GM19328 (cell line): ENCODE measurements at regions not wholly inside any gene's neighbourhood (a gene's known extent, or its start where the extent isn't known, plus 50 kb on each side); places are given as distances from the start of the nearest gene placed in this dataset.
"Not testable (repeated sequence)": the region's sequence is repeated elsewhere in the genome, so short reads cannot be mapped to it uniquely, and the experiment has no call there.

Experiments used
- ATAC-seq: cut with Tn5 transposase; IDR thresholded peaks from one replicate; pipeline ENCODE4 v1.9.1; 2021; ENCODE audit warnings: mild to moderate bottlenecking, moderate library complexity; ENCODE audit not compliant: unreplicated experiment

DNA sequence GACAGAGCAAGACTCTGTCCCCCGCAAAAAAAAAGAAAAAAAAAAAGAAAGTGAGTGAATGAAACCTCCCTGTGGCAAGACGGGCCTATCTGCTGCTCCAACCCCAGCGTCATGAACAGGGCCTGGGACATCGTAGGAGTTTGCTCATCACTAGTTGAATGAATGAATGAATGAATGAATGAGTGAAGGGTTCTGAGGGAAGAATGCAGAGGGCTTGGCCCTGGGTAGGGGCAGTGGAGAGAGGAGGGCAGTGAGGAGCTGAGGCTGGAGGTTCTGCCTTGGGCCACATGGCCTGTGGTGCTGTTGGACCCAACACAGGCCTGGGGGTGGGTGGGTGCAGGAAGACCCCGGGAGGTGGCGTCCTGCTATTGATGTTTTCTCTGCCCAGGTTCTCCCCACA is 125.5 kb upstream of the CIBAR2 start:
- ATAC-seq, result no peak

DNA sequence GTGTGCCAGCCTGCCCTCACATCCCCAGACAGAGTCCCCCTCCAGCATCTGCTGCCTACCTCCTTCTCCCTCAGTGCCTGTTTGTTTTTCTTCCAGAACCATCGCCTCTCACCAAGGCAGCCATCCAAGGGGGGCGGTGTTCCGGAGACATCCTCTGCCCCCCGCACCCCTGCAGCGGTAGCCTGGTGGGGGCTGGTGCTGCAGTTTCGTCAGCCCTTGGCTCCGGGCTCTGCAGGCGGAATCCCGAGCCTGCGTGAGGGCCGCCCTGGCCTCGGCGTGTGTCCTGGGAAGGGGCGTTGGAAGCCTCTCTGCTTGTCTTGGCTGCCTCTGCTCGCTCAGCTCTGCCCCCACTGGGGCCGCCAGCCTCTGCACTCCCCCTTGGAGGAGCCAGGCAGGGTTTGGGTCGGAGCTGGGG is 126.0 kb upstream of the CIBAR2 start:
- ATAC-seq, result no peak

GRCh38 chr16:85239239-85239638 is 127.0 kb upstream of the CIBAR2 start:
- no peak for ATAC-seq

- ATAC-seq, result no peak
These were observed 127.6 kb upstream of the CIBAR2 start for GRCh38 chr16:85239871-85240270.

GRCh38 chr16:85240982-85241924 is 129.0 kb upstream of the CIBAR2 start:
- ATAC-seq, result no peak

DNA sequence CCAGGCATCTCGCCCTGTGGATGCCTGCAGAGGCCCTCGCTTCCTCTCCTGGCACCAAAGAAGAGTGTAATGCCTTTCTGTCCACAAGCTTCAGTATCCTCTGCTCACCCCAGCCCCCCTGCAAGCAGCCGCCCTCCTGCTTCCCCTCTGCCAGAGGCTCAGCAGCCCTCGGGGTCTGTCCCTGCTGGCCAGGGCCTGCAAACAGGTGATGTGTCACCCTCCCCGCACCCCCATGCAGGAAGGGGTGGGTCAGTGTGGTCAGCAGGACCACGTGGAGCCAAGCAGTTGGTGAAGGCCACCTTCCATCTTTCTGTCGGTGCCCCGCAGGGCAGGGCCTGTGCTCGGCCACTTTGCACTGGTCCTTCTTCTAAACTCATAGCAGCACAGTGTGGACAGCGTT is 129.9 kb upstream of the CIBAR2 start:
- ATAC-seq, result no peak

DNA sequence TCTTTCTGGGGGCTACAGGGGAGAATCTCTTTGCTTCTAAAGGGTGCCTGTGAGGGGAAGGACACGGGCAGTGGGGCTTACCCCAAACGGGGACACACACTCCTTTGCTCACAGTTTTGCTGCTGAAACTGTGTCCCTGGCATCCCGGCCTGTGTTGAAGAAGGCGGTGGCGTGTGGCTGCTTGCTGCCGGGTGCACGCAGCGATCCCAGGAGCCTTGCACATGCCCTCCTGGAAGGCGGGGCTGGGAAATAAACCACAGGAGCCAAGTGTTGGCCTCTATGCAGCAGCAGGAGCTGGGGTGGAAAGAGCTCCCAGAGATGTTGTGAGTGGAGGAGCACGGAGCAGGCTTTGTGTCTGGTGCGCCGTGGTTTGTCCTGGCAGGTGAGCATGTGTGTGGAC is 131.0 kb upstream of the CIBAR2 start:
- ATAC-seq, result no peak

DNA sequence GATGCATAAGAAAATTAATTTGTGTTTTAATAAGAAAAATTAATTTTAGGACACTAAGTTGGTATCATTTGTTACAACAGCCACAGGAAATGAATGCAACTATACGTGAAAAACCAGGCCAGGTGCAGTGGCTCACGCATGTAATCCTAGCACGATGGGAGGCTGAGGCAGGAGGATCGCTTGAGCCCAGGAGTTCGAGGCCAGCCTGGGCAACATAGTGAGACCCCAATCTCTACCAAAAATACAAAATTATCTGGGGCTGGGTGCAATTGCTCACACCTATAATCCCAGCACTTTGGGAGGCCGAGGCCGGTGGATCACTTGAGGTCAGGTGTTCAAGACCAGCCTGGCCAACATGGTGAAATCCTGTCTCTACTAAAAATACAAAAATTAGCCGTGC is 132.2 kb upstream of the CIBAR2 start:
- not testable (repeated sequence) for ATAC-seq

DNA sequence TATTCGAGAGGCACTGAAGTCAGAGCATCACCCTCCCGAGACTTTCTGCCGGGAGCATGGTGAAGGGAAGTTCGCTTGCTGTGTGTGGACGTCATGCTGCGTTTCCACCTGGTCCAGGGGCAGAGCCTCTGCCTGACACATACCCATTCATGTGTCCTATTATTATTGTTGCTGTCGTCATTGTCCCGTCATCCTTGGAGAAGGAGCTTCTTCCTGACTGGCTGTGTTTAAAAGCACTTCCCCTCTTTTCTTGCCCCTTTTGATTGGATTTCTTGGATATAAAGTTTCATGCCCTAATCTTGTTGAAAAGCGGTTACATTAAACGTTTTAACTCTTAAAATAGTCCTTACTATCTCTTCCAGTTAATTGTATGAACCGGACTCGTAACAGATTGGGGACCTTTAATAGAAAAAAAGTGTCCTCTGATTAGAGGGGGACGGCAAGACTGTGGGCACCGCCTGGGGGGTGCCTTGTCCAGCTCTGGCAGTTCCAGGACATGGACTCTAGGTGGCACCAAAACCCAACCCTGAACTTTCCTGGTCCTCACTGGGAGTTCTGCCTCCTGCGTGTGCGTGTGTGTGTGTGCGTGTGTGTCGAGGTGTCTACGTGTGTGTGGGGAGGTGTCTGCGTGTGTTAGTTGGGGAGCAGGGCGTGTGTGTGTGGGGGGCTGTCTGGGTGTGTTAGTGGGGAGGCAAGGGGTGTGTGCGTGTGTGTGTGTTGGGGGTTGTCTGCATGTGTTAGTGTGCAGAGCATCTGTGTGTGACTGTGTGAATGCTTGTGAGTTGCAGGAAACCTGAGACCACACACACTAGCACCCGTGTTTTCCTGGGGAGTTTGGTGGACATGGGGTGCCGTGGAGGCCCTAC is 133.3 kb upstream of the CIBAR2 start:
- no peak for ATAC-seq

- ATAC-seq, result no peak
These were observed 134.2 kb upstream of the CIBAR2 start for GRCh38 chr16:85246473-85246872.

DNA sequence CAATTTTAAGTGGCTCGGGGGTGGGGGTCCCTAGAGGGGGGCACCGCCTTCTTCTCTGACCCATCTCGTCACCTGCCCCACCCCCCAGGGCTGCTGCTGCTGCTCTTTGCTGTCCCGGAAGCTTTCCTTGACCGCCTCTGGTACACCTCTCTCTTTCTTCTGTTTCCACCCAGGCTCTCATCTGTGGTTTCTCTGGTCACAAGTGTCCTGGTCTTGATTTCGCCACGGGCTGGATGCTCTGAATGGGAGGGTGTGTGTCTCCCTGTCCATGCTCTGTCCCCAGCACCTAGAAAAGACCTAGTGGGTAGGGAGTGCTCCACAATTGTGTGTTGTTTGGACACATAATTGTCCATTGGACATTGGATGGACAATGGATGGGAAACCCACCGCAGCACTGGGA is 134.7 kb upstream of the CIBAR2 start:
- no peak for ATAC-seq

- no peak for ATAC-seq
These were observed 136.1 kb upstream of the CIBAR2 start for GRCh38 chr16:85248342-85248741.

DNA sequence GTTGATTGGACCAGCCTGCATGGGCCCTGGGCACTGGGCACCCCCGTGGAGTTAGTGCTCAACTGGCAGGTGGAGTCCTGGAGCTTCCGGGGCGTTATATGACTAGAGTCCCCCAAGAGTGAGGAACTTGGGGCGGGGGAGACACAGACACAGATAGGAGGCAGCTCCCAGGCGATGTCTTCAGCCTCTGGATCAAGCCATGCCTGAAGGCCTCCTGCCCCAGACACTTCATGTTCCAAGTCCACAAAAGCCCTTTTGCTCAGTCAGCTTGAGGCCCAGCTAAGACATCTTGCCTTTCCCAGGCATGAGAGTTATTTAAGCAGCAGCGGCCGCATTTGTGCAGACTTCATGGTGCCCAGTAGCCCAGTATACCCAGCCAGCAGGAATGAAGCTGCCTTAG is 136.6 kb upstream of the CIBAR2 start:
- ATAC-seq, result no peak

GRCh38 chr16:85249418-85250146 is 137.3 kb upstream of the CIBAR2 start:
- no peak for ATAC-seq

- no peak for ATAC-seq
These were observed 137.8 kb upstream of the CIBAR2 start for GRCh38 chr16:85250147-85250463.

GRCh38 chr16:85250609-85251223 is 138.4 kb upstream of the CIBAR2 start:
- ATAC-seq, result no peak

DNA sequence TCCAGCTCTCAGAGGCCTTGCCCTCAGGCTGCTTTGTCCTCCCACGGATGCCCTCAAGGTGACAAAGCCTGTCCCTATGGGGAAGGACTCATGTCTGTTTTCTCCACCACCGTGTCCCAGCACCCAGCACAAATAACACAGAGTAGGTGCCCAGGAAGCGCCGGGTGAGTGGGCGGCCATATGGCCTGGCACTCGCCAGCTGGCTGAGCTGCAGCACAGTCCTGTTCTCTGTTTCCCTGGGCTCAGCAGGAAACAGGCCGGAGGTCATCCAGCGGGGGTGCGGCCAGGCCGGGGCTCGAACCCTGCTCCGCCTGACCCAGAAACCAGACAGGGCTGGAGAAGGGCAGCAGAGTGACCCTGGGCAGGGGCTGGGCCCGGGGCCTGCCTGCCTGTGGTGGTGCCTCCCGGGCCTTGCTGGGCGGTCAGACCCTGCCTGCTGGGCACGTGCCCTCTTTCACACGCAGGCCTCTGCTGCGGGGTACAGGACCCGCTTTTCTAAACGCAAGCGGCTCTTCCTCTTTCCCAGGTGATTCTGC is 139.0 kb upstream of the CIBAR2 start:
- no peak for ATAC-seq

DNA sequence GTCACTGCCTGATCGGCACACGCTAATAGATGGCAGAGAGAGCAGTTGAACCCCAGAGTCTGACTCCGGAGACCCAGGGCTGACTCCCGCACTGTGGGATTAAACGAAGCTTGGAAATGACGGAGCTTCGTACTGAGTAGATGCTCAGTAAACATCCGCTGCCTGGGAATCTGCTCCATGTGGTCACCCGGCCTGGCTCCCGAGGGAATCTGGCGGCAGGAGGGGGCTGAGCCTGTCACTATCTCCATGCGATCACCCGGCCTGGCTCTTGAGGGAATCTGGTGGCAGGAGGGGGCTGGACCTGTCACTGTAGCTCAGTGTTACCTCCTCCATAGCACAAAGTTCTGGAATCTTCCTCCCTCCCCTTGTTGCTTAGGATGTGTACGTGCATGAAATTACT is 139.7 kb upstream of the CIBAR2 start:
- no peak for ATAC-seq

DNA sequence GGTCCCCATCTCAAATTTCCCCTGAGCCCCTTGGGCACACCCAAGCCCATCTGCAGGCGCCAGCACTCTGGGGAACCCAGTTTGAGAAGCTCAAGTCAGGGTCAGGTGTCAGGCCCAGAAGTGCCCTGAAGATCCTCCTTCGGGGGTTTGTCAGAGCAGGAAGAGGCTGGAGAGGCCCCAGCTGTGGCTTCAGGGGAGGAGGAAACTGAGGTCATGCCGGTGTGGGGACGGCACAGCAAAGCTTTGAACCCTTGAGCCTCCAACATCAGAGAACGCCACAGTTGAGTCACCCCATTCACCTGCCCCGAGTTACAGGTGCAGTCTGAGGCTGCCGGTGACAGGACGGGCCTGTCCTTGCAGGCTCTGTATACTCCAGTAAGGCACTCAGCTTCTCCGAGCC is 140.2 kb upstream of the CIBAR2 start:
- ATAC-seq, result no peak

DNA sequence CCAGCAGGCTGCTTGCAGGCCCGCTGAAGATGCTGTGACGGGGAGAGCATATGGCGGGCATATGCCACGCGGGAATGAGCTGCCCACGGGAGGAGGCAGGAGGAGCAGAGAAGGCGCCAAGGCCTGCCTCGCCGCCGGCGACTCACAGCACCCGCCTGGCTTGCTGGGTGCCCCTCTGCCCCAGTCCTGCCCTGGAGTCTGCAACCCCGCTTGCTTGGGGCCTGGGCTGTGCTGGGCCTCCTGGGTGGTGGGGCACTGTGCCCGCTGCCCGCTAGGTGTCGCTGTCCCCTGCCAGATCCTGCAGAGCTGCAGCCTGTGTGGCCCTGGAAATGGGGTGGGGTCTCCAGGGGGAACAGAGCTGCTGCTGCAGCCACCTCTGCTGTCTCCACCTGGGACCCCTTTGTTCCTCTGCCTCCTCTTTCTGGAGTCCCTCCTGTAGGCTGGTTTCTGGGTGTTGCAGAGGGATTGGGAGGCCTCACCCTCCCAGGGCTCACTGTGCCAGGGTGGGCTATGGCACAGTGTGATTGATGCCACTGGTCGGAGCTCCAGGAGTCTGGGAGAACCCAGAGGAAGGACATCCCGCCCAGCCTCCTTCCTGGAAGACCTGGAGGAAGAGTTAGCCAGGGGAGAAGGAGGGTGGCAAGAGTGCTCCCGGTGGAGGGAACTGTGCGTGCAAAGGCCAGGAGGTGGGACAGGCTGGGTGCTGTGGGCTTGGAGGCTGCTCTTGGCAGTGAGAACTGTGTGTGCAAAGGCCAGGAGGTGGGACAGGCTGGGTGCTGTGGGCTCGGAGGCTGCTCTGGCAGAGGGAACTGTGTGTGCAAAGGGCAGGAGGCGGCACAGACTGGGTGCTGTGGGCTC is 141.0 kb upstream of the CIBAR2 start:
- ATAC-seq, result no peak
